Kidney epithelial cell (primary cell): ENCODE measurements at regions not wholly inside any gene's neighbourhood (a gene's known extent, or its start where the extent isn't known, plus 50 kb on each side); places are given as distances from the start of the nearest gene placed in this dataset.

Experiments
- DNase-seq: peaks from one replicate; pipeline ENCODE4 v3.0.0-alpha.2; 2010; ENCODE audit warnings: low read depth
- H3K27me3 ChIP-seq: 2 replicates; pipeline ENCODE4 v1.6.0; 2011; ENCODE audit warnings: low read length; ENCODE audit not compliant: control insufficient read depth, insufficient read depth
- H3K36me3 ChIP-seq: 2 replicates; pipeline ENCODE4 v1.5.1; 2011; ENCODE audit warnings: low read length; ENCODE audit not compliant: control insufficient read depth, insufficient read depth
- H3K4me3 ChIP-seq: 2 replicates; pipeline ENCODE4 v1.5.1; 2011; ENCODE audit warnings: low read depth, mild to moderate bottlenecking, control low read depth, low read length
- CTCF ChIP-seq: IDR thresholded peaks from 2 replicates; pipeline ENCODE4 v1.5.1; 2011; ENCODE audit warnings: mild to moderate bottlenecking, moderate library complexity, low read length, control low read depth, inconsistent platforms; ENCODE audit not compliant: insufficient read depth, poor library complexity, severe bottlenecking

GRCh38 chr7:93004906-93005305 is 112.9 kb downstream of the SAMD9 start:
- Histone ChIP-seq H3K27me3 (peaks cover 2% of the 10 kb centered on the region), H3K4me3 (no peak overlapping the region), H3K36me3 (no peaks in the 10 kb centered on the region)
- no peak for TF ChIP-seq CTCF
- no peak for DNase-seq

- no peak for DNase-seq
- no peak for TF ChIP-seq CTCF
- H3K4me3 ChIP-seq: no peak overlapping the region
- peaks cover 5% of the 10 kb centered on the region for H3K27me3 ChIP-seq
- no peaks in the 10 kb centered on the region for H3K36me3 ChIP-seq
Observed at GRCh38 chr7:92997719-92998118, 120.1 kb downstream of the SAMD9 start.

- H3K4me3 ChIP-seq: no peak overlapping the region
- H3K36me3 ChIP-seq: no peaks in the 10 kb centered on the region
- H3K27me3 ChIP-seq: peaks cover 5% of the 10 kb centered on the region
- no peak for DNase-seq
- no peak for TF ChIP-seq CTCF
Observed at GRCh38 chr7:92997152-92997551, 120.6 kb downstream of the SAMD9 start.

GRCh38 chr7:92994901-92995300 is 122.9 kb downstream of the SAMD9 start:
- no peak for DNase-seq
- no peak for TF ChIP-seq CTCF
- Histone ChIP-seq H3K36me3 (no peaks in the 10 kb centered on the region), H3K4me3 (no peak overlapping the region), H3K27me3 (peaks cover 3% of the 10 kb centered on the region)

GRCh38 chr7:92992932-92993331 is 124.8 kb downstream of the SAMD9 start:
- Histone ChIP-seq H3K4me3 (no peak overlapping the region), H3K36me3 (no peaks in the 10 kb centered on the region), H3K27me3 (no peaks in the 10 kb centered on the region)
- TF ChIP-seq CTCF: no peak
- no peak for DNase-seq

- no peak for DNase-seq
- Histone ChIP-seq H3K4me3 (no peak overlapping the region), H3K36me3 (no peaks in the 10 kb centered on the region), H3K27me3 (no peaks in the 10 kb centered on the region)
- TF ChIP-seq CTCF: no peak
Observed at GRCh38 chr7:92992483-92992882, 125.3 kb downstream of the SAMD9 start.
